ENCODE measurements at regions not wholly inside any gene's neighbourhood (a gene's known extent, or its start where the extent isn't known, plus 50 kb on each side); places are given as distances from the start of the nearest gene placed in this dataset.
"Not testable (repeated sequence)": the region's sequence is repeated elsewhere in the genome, so short reads cannot be mapped to it uniquely, and the experiment has no call there.

- Mint-ChIP-seq H3K4me3 (no peak overlapping the region), H3K36me3 (ENCODE audit: low read depth) (peaks cover 30% of the 10 kb centered on the region), H3K27ac (no peak overlapping the region), H3K4me1 (peaks cover 28% of the 10 kb centered on the region), H3K27me3 (no peaks in the 10 kb centered on the region), H3K9me3 (no peaks in the 10 kb centered on the region)
- intact Hi-C loops (cut with micrococcal nuclease) = no loop called here
- no peak for DNase-seq
Measured at GRCh38 chr21:36257657-36258056, 62.3 kb upstream of the MORC3 start.

GRCh38 chr21:36260030-36260787 is 59.8 kb upstream of the MORC3 start:
- DNase-seq = peak; percentile 90
- peak overlapping the region; percentile 79 for H3K4me3 Mint-ChIP-seq
- no peaks in the 10 kb centered on the region for H3K27me3 Mint-ChIP-seq
- H3K4me1 Mint-ChIP-seq = peaks cover 17% of the 10 kb centered on the region
- peaks cover 25% of the 10 kb centered on the region for H3K36me3 Mint-ChIP-seq (ENCODE audit: low read depth)
- no peaks in the 10 kb centered on the region for H3K9me3 Mint-ChIP-seq
- intact Hi-C loops (cut with micrococcal nuclease) = loop anchor here (2.0 kb wide), 1 partner anchor 103 kb away; the partner anchor contains the start of gene DOP1B
- H3K27ac Mint-ChIP-seq = peak overlapping the region; percentile 82

GRCh38 chr21:36260802-36261201 is 59.2 kb upstream of the MORC3 start:
- peak overlapping the region; percentile 34 for H3K27ac Mint-ChIP-seq
- H3K4me1 Mint-ChIP-seq = peaks cover 12% of the 10 kb centered on the region
- H3K27me3 Mint-ChIP-seq = no peaks in the 10 kb centered on the region
- H3K9me3 Mint-ChIP-seq = no peaks in the 10 kb centered on the region
- DNase-seq = no peak
- peak overlapping the region; percentile 79 for H3K4me3 Mint-ChIP-seq
- peaks cover 24% of the 10 kb centered on the region for H3K36me3 Mint-ChIP-seq (ENCODE audit: low read depth)
- intact Hi-C loops (cut with micrococcal nuclease) = loop anchor here (2.0 kb wide), 1 partner anchor 104 kb away; the partner anchor contains the start of gene DOP1B

GRCh38 chr21:36261459-36261858 is 58.5 kb upstream of the MORC3 start:
- no peak for DNase-seq
- Mint-ChIP-seq H3K4me1 (peaks cover 12% of the 10 kb centered on the region), H3K36me3 (ENCODE audit: low read depth) (peaks cover 23% of the 10 kb centered on the region), H3K27me3 (no peaks in the 10 kb centered on the region), H3K4me3 (no peak overlapping the region), H3K9me3 (no peaks in the 10 kb centered on the region), H3K27ac (no peak overlapping the region)
- intact Hi-C loops (cut with micrococcal nuclease) = loop anchor here (2.0 kb wide), 1 partner anchor 105 kb away; the partner anchor contains the start of gene DOP1B

GRCh38 chr21:36263797-36264196 is 56.2 kb upstream of the MORC3 start:
- peaks cover 18% of the 10 kb centered on the region for H3K36me3 Mint-ChIP-seq (ENCODE audit: low read depth)
- no peak for DNase-seq
- H3K4me3 Mint-ChIP-seq = no peak overlapping the region
- H3K27me3 Mint-ChIP-seq = no peaks in the 10 kb centered on the region
- peaks cover 12% of the 10 kb centered on the region for H3K4me1 Mint-ChIP-seq
- no peaks in the 10 kb centered on the region for H3K9me3 Mint-ChIP-seq
- no peak overlapping the region for H3K27ac Mint-ChIP-seq
- intact Hi-C loops (cut with micrococcal nuclease) = no loop called here

DNA sequence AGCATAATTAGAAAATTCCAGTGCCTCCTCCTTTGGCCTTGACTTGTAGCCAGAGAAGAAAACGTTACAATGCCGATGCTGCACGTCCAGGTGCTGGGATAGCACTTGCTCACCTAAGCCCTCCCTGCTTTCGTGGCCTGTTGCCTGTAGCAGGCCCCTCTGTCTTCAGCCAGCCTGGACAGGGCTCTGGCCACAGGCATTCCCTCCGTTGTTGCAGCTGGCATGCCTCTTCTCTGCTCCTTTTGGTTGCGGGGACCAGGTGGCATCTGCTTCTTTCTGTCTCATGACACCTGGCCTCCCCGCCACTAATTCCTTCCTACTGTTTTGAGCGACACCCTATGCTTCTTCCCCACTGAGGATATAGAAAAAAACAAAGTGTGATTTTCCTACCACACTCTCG is 54.6 kb upstream of the MORC3 start:
- H3K4me3 Mint-ChIP-seq = no peak overlapping the region
- no peaks in the 10 kb centered on the region for H3K9me3 Mint-ChIP-seq
- no peak for DNase-seq
- H3K4me1 Mint-ChIP-seq = peaks cover 4% of the 10 kb centered on the region
- H3K36me3 Mint-ChIP-seq (ENCODE audit: low read depth) = peaks cover 16% of the 10 kb centered on the region
- no peaks in the 10 kb centered on the region for H3K27me3 Mint-ChIP-seq
- no peak overlapping the region for H3K27ac Mint-ChIP-seq
- intact Hi-C loops (cut with micrococcal nuclease) = no loop called here

DNA sequence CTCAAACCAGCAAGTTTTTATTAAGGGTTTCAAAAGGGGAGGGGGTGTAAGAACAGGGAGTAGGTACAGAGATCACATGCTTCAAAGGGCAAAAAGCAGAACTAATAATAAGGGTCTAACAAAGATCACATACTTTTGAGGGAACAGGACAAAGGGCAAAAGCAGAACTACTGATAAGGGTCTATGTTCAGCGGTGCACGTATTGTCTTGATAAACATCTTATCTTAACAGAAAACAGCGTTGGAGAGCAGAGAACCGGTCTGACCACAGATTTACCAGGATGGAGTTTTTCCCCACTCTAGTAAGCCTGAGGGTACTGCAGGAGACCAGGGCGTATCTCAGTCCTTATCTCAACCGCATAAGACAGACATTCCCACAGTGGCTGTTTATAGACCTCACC is 52.2 kb upstream of the MORC3 start:
- H3K27ac Mint-ChIP-seq; H3K27me3 Mint-ChIP-seq; H3K4me3 Mint-ChIP-seq; DNase-seq; H3K4me1 Mint-ChIP-seq; H3K9me3 Mint-ChIP-seq; intact Hi-C loops (cut with micrococcal nuclease): not testable (repeated sequence)
- H3K36me3 Mint-ChIP-seq (ENCODE audit: low read depth) = peaks cover 19% of the 10 kb centered on the region

DNA sequence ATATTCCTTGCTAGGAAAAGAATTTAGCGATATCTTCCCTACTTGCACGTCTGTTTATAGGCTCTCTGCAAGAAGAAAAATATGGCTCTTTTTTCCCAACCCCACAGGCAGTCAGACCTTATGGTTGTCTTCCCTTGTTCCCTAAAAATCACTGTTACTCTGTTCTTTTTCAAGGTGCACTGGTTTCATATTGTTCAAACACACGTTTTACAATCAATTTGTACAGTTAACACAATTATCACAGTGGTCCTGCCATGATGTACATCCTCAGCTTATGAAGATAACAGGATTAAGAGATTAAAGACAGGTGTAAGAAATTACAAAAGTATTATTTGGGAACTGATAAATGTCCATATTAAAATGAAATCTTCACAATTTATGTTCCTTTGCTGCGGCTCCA is 51.7 kb upstream of the MORC3 start:
- H3K27ac Mint-ChIP-seq; DNase-seq; H3K9me3 Mint-ChIP-seq; H3K4me1 Mint-ChIP-seq; intact Hi-C loops (cut with micrococcal nuclease); H3K27me3 Mint-ChIP-seq; H3K4me3 Mint-ChIP-seq: not testable (repeated sequence)
- H3K36me3 Mint-ChIP-seq (ENCODE audit: low read depth) = peaks cover 19% of the 10 kb centered on the region

Measured in activated CD4-positive, alpha-beta T cell treated with anti-CD3 and anti-CD28 coated beads, Interleukin-2, amount 10 ng/mL, durations not matched to agents 24 days and 14 days (primary cell).